NCI-H526 (cell line): ENCODE measurements at regions not wholly inside any gene's neighbourhood (a gene's known extent, or its start where the extent isn't known, plus 50 kb on each side); places are given as distances from the start of the nearest gene placed in this dataset.
"Not testable (repeated sequence)": the region's sequence is repeated elsewhere in the genome, so short reads cannot be mapped to it uniquely, and the experiment has no call there.

Source experiments
- DNase-seq, 2 experiments: peaks; one replicate each; lab custom pipeline; 2025; lab: John Stamatoyannopoulos, UW

GRCh38 chr11:10947935-10948334 is 90.1 kb upstream of the ZBED5 start:
- not testable (repeated sequence) for DNase-seq

- DNase-seq = no peak
These were observed 88.2 kb upstream of the ZBED5 start for GRCh38 chr11:10946072-10946471.

GRCh38 chr11:10945196-10945595 is 87.3 kb upstream of the ZBED5 start:
- DNase-seq = no peak

- no peak for DNase-seq
These were observed 86.1 kb upstream of the ZBED5 start for GRCh38 chr11:10943968-10944367.

- no peak for DNase-seq
These were observed 84.8 kb upstream of the ZBED5 start for GRCh38 chr11:10942620-10943019.

- DNase-seq = no peak
These were observed 84.0 kb upstream of the ZBED5 start for GRCh38 chr11:10941871-10942270.

GRCh38 chr11:10941414-10941813 is 83.6 kb upstream of the ZBED5 start:
- no peak for DNase-seq

- DNase-seq = no peak
These were observed 81.0 kb upstream of the ZBED5 start for GRCh38 chr11:10938650-10939387.

- no peak for DNase-seq
These were observed 80.4 kb upstream of the ZBED5 start for GRCh38 chr11:10938231-10938630.

GRCh38 chr11:10937385-10937771 is 79.5 kb upstream of the ZBED5 start:
- no peak for DNase-seq

GRCh38 chr11:10936626-10937384 is 79.0 kb upstream of the ZBED5 start:
- DNase-seq = no peak

GRCh38 chr11:10935015-10935559 is 77.2 kb upstream of the ZBED5 start:
- DNase-seq = no peak

GRCh38 chr11:10934293-10934860 is 76.5 kb upstream of the ZBED5 start:
- peak; percentile 18 to 76 for DNase-seq

GRCh38 chr11:10933455-10934292 is 75.8 kb upstream of the ZBED5 start:
- DNase-seq = peak; percentile 97

- no peak for DNase-seq
These were observed 75.1 kb upstream of the ZBED5 start for GRCh38 chr11:10932976-10933375.

- DNase-seq = peak in 1 of 2 experiments; percentile 20
These were observed 74.2 kb upstream of the ZBED5 start for GRCh38 chr11:10931761-10932670.

GRCh38 chr11:10930972-10931760 is 73.3 kb upstream of the ZBED5 start:
- DNase-seq = peak; percentile 80 to 95

- peak in 1 of 2 experiments; percentile 80 for DNase-seq
These were observed 72.5 kb upstream of the ZBED5 start for GRCh38 chr11:10930224-10930971.

- peak; percentile 29 to 51 for DNase-seq
These were observed 69.7 kb upstream of the ZBED5 start for GRCh38 chr11:10927538-10927937.
